ENCODE measurements at regions not wholly inside any gene's neighbourhood (a gene's known extent, or its start where the extent isn't known, plus 50 kb on each side); places are given as distances from the start of the nearest gene placed in this dataset.

GRCh38 chr9:13447843-13448422 is 168.4 kb upstream of the MPDZ start:
- H3K9me3 ChIP-seq (ENCODE audit: control insufficient read depth in 2 of 3, insufficient read depth in 1 of 3, low read length in 3 of 3) = peaks cover 0 to 3% (median 0%) of the 10 kb centered on the region in 3 donors
- TF ChIP-seq CTCF (IDR thresholded peaks at IDR 0.05; ENCODE audit: borderline replicate concordance, extremely low read depth, insufficient read depth) = no peak
- H3K27me3 ChIP-seq (ENCODE audit: control insufficient read depth, insufficient read depth, low read length) = peaks cover 6% of the 10 kb centered on the region
- no peak overlapping the region for H3K27ac ChIP-seq (ENCODE audit: low read depth in 2 of 2, low read length in 2 of 2)
- FAIRE-seq = no peak
- intact Hi-C loops (cut with DNase I) = no loop called here
- no peak for DNase-seq
- no peaks in the 10 kb centered on the region for H3K4me1 ChIP-seq (ENCODE audit: control insufficient read depth in 2 of 3, insufficient read depth in 2 of 3, low read depth in 1 of 3, low read length in 3 of 3)
- H3K36me3 ChIP-seq (ENCODE audit: control insufficient read depth in 2 of 3, insufficient read depth in 3 of 3, low read length in 3 of 3) = no peaks in the 10 kb centered on the region
- no peak overlapping the region for H3K9ac ChIP-seq (ENCODE audit: low read length in 3 of 3)
- no peak overlapping the region for H3K4me3 ChIP-seq (ENCODE audit: low read length in 3 of 3)

- Histone ChIP-seq H3K9ac (ENCODE audit: low read length in 3 of 3) (no peak overlapping the region), H3K9me3 (ENCODE audit: control insufficient read depth in 2 of 3, insufficient read depth in 1 of 3, low read length in 3 of 3) (peaks cover 0 to 3% (median 0%) of the 10 kb centered on the region in 3 donors), H3K27ac (ENCODE audit: low read depth in 2 of 2, low read length in 2 of 2) (no peak overlapping the region), H3K27me3 (ENCODE audit: control insufficient read depth, insufficient read depth, low read length) (peaks cover 6% of the 10 kb centered on the region), H3K4me3 (ENCODE audit: low read length in 3 of 3) (no peak overlapping the region), H3K4me1 (ENCODE audit: control insufficient read depth in 2 of 3, insufficient read depth in 2 of 3, low read depth in 1 of 3, low read length in 3 of 3) (no peaks in the 10 kb centered on the region), H3K36me3 (ENCODE audit: control insufficient read depth in 2 of 3, insufficient read depth in 3 of 3, low read length in 3 of 3) (no peaks in the 10 kb centered on the region)
- no peak for TF ChIP-seq CTCF (IDR thresholded peaks at IDR 0.05; ENCODE audit: borderline replicate concordance, extremely low read depth, insufficient read depth)
- intact Hi-C loops (cut with DNase I) = no loop called here
- DNase-seq = no peak
- peak; percentile 80 for FAIRE-seq
These were observed 167.7 kb upstream of the MPDZ start for GRCh38 chr9:13446938-13447842.

GRCh38 chr9:13446286-13446937 is 166.9 kb upstream of the MPDZ start:
- Histone ChIP-seq H3K36me3 (ENCODE audit: control insufficient read depth in 2 of 3, insufficient read depth in 3 of 3, low read length in 3 of 3) (no peaks in the 10 kb centered on the region), H3K4me1 (ENCODE audit: control insufficient read depth in 2 of 3, insufficient read depth in 2 of 3, low read depth in 1 of 3, low read length in 3 of 3) (no peaks in the 10 kb centered on the region), H3K4me3 (ENCODE audit: low read length in 3 of 3) (no peak overlapping the region), H3K27ac (ENCODE audit: low read depth in 2 of 2, low read length in 2 of 2) (no peak overlapping the region), H3K9me3 (ENCODE audit: control insufficient read depth in 2 of 3, insufficient read depth in 1 of 3, low read length in 3 of 3) (peaks cover 0 to 3% (median 0%) of the 10 kb centered on the region in 3 donors), H3K27me3 (ENCODE audit: control insufficient read depth, insufficient read depth, low read length) (peaks cover 6% of the 10 kb centered on the region), H3K9ac (ENCODE audit: low read length in 3 of 3) (no peak overlapping the region)
- DNase-seq (no peak), FAIRE-seq (no peak)
- intact Hi-C loops (cut with DNase I) = no loop called here
- no peak for TF ChIP-seq CTCF (IDR thresholded peaks at IDR 0.05; ENCODE audit: borderline replicate concordance, extremely low read depth, insufficient read depth)

All from kidney (tissue), 13 donors.